A549 (cell line): ENCODE measurements at regions not wholly inside any gene's neighbourhood (a gene's known extent, or its start where the extent isn't known, plus 50 kb on each side); places are given as distances from the start of the nearest gene placed in this dataset.

ENCODE experiments used
- ATAC-seq, 2 experiments: fragments of 200-7000 bp in 1 of 2; fragments of >200 bp in 1 of 2; cut with Nextera tagmentation in 1 of 2; cut with Tn5 transposase in 1 of 2; 3 replicates each; pipeline versions ENCODE4 v1.8.0 to v1.9.1; 2018 to 2020; ENCODE audit warnings: mild to moderate bottlenecking in 1 of 2, moderate library complexity in 1 of 2
- CTCF ChIA-PET: fragments of 300-600 bp; sonication (Branson Sonifier 250); formaldehyde crosslinking; extraction: SDS; loops from one replicate; lab custom pipeline; 2021; ENCODE audit warnings: antibody characterized with exemption, inconsistent platforms; lab: Yijun Ruan, JAX
- POLR2A ChIA-PET: fragments of 350-600 bp; formaldehyde crosslinking; extraction: SDS; loops from one replicate; lab custom pipeline; 2021; ENCODE audit warnings: antibody characterized with exemption, inconsistent platforms; lab: Yijun Ruan, JAX
- DNase-seq, 2 experiments: peaks; one replicate each; pipeline versions ENCODE4 v3.0.0 to v3.0.0-alpha.2; 2011 to 2016; ENCODE audit warnings: low read depth in 1 of 2, low spot score in 1 of 2
- FAIRE-seq: peaks from 2 replicates; lab custom pipeline; 2011; peaks lifted over from hg19 to GRCh38; lab: Jason Lieb, UNC
- H3K27ac ChIP-seq, 2 experiments: fragments of >200 bp; sonication (Bioruptor Twin); formaldehyde crosslinking; 3 replicates each; pipeline ENCODE4 v1.5.1; 2016 to 2017
- H3K4me1 ChIP-seq: fragments of >200 bp; sonication (Bioruptor Twin); formaldehyde crosslinking; 3 replicates; pipeline ENCODE4 v1.6.1; 2016
- H3K4me2 ChIP-seq: fragments of >200 bp; sonication (Bioruptor Twin); formaldehyde crosslinking; 3 replicates; pipeline ENCODE4 v1.6.1; 2016
- H3K4me3 ChIP-seq: fragments of >200 bp; sonication (Bioruptor Twin); formaldehyde crosslinking; 3 replicates; pipeline ENCODE4 v1.5.1; 2016
- H3K9me3 ChIP-seq: fragments of >200 bp; sonication (Bioruptor Twin); formaldehyde crosslinking; 3 replicates; pipeline ENCODE4 v1.6.1; 2016
- ATOH8 ChIP-seq: fragments of 250-450 bp; sonication (Bioruptor Pico); IDR thresholded peaks from 2 replicates; pipeline ENCODE4 v1.5.0; 2020; ENCODE audit warnings: low read depth, mild to moderate bottlenecking, moderate library complexity
- CBX2 ChIP-seq: fragments of 200-600 bp; sonication (generic); IDR thresholded peaks from 2 replicates; pipeline ENCODE4 v1.6.1; 2016; ENCODE audit warnings: low read depth, mild to moderate bottlenecking, borderline replicate concordance
- EHMT2 ChIP-seq: fragments of 200-600 bp; sonication (generic); IDR thresholded peaks from 2 replicates; pipeline ENCODE4 v1.6.1; 2016; ENCODE audit warnings: antibody characterized with exemption, low read depth, mild to moderate bottlenecking, moderate library complexity
- FOSB ChIP-seq: fragments of 250-450 bp; sonication (Bioruptor Pico); IDR thresholded peaks from 2 replicates; pipeline ENCODE4 v1.5.0; 2020; ENCODE audit warnings: mild to moderate bottlenecking, moderate library complexity
- FOXS1 ChIP-seq: fragments of 250-450 bp; sonication (Bioruptor Pico); IDR thresholded peaks from 2 replicates; pipeline ENCODE4 v1.5.0; 2020; ENCODE audit warnings: mild to moderate bottlenecking, moderate library complexity
- HEYL ChIP-seq: fragments of 250-450 bp; sonication (Bioruptor Pico); IDR thresholded peaks from 2 replicates; pipeline ENCODE4 v1.8.0; 2021; ENCODE audit warnings: mild to moderate bottlenecking, moderate library complexity
- JUN ChIP-seq, 2 experiments: fragments of >200 bp; sonication (Bioruptor Twin); formaldehyde crosslinking; IDR thresholded peaks; 2 replicates in 1 of 2; 3 replicates in 1 of 2; pipeline ENCODE4 v1.6.1; 2016 to 2017
- JUNB ChIP-seq: fragments of >200 bp; sonication (Bioruptor Twin); formaldehyde crosslinking; IDR thresholded peaks from 2 replicates; pipeline ENCODE4 v1.6.1; 2016
- KDM1A ChIP-seq: fragments of 200-600 bp; sonication (generic); IDR thresholded peaks from 2 replicates; pipeline ENCODE4 v1.6.1; 2016; ENCODE audit warnings: low read depth, mild to moderate bottlenecking
- KDM5A ChIP-seq: fragments of 200-600 bp; sonication (generic); IDR thresholded peaks from 2 replicates; pipeline ENCODE4 v1.6.1; 2016; ENCODE audit warnings: antibody characterized with exemption, mild to moderate bottlenecking
- MAFK ChIP-seq: fragments of 450-650 bp; IDR thresholded peaks from 2 replicates; pipeline ENCODE4 v1.6.1; 2014; ENCODE audit not compliant: partially characterized antibody
- PBX3 ChIP-seq: IDR thresholded peaks from 2 replicates; pipeline ENCODE4 v1.6.1; 2012
- RAD21 ChIP-seq, 2 experiments: fragments of >200 bp in 1 of 2; sonication (Bioruptor Twin) in 1 of 2; formaldehyde crosslinking in 1 of 2; IDR thresholded peaks in 1 of 2; conservative IDR thresholded peaks in 1 of 2; 2 replicates in 1 of 2; 3 replicates in 1 of 2; pipeline ENCODE4 v1.6.1; 2012 to 2018; ENCODE audit warnings: inconsistent platforms in 1 of 2
- RARB ChIP-seq: fragments of 250-450 bp; sonication (Bioruptor Pico); IDR thresholded peaks from 2 replicates; pipeline ENCODE4 v1.8.0; 2021; ENCODE audit warnings: mild to moderate bottlenecking, moderate library complexity
- SREBF2 ChIP-seq: fragments of 450-650 bp; IDR thresholded peaks from 2 replicates; pipeline ENCODE4 v1.6.1; 2014; ENCODE audit warnings: mild to moderate bottlenecking, moderate library complexity
- TP53 ChIP-seq: fragments of 250-450 bp; sonication (Bioruptor Pico); IDR thresholded peaks from 2 replicates; pipeline ENCODE4 v1.5.0; 2021; ENCODE audit warnings: mild to moderate bottlenecking, moderate library complexity
- USF2 ChIP-seq: fragments of 450-650 bp; IDR thresholded peaks from 2 replicates; pipeline ENCODE4 v1.6.1; 2014; ENCODE audit warnings: antibody characterized with exemption
- ZFP36 ChIP-seq: fragments of 450-650 bp; IDR thresholded peaks from 2 replicates; pipeline ENCODE4 v1.6.1; 2014; ENCODE audit warnings: borderline replicate concordance; ENCODE audit not compliant: partially characterized antibody
- ZNF302 ChIP-seq: fragments of 250-450 bp; sonication (Bioruptor Pico); IDR thresholded peaks from 2 replicates; pipeline ENCODE4 v1.9.0; 2021; ENCODE audit warnings: inconsistent platforms, mild to moderate bottlenecking, moderate library complexity
- WGBS: methylation state at CpG from one replicate; pipeline ENCODE4 v1.1.6; 2017; ENCODE audit errors: missing lambda C conversion rate; 5-methylcytosine and 5-hydroxymethylcytosine counted together
- TF ChIP-seq, protein P1 (sequence below): fragments of >200 bp; sonication (Bioruptor Twin); formaldehyde crosslinking; IDR thresholded peaks from 3 replicates; pipeline ENCODE4 v1.5.1; 2016
- TF ChIP-seq, protein P2 (sequence below): fragments of >200 bp; sonication (Bioruptor Twin); formaldehyde crosslinking; IDR thresholded peaks from 2 replicates; pipeline ENCODE4 v1.6.1; 2016

- FAIRE-seq (no peak), DNase-seq (no peak), ATAC-seq (no peak)
- H3K9me3 ChIP-seq: no peaks in the 10 kb centered on the region
- ChIA-PET CTCF (interaction anchor here (0.9 to 2.2 kb wide), 4 partner anchors 128 to 308 kb away, joined by 3 to 7 read pairs (median 4); partner anchors contain the start of gene HES1), POLR2A (no interaction called here)
- TF ChIP-seq HEYL (CRISPR knock-in tag): no peak
- TF ChIP-seq, protein P1, sequence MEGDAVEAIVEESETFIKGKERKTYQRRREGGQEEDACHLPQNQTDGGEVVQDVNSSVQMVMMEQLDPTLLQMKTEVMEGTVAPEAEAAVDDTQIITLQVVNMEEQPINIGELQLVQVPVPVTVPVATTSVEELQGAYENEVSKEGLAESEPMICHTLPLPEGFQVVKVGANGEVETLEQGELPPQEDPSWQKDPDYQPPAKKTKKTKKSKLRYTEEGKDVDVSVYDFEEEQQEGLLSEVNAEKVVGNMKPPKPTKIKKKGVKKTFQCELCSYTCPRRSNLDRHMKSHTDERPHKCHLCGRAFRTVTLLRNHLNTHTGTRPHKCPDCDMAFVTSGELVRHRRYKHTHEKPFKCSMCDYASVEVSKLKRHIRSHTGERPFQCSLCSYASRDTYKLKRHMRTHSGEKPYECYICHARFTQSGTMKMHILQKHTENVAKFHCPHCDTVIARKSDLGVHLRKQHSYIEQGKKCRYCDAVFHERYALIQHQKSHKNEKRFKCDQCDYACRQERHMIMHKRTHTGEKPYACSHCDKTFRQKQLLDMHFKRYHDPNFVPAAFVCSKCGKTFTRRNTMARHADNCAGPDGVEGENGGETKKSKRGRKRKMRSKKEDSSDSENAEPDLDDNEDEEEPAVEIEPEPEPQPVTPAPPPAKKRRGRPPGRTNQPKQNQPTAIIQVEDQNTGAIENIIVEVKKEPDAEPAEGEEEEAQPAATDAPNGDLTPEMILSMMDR: no peak
- TF ChIP-seq, protein P2, sequence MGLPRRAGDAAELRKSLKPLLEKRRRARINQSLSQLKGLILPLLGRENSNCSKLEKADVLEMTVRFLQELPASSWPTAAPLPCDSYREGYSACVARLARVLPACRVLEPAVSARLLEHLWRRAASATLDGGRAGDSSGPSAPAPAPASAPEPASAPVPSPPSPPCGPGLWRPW: no peak
- no peak for TF ChIP-seq ZNF302
- no peak for TF ChIP-seq PBX3
- TF ChIP-seq ZFP36: no peak
- TF ChIP-seq USF2: no peak
- TF ChIP-seq KDM5A: no peak
- TF ChIP-seq SREBF2: no peak
- no peak for TF ChIP-seq RAD21 (conservative IDR thresholded peaks at IDR 0.05 in 1 of 2, IDR thresholded peaks at IDR 0.05 in 1 of 2)
- TF ChIP-seq KDM1A: no peak
- TF ChIP-seq FOXS1 (CRISPR knock-in tag): no peak
- TF ChIP-seq EHMT2: no peak
- TF ChIP-seq RARB (CRISPR knock-in tag): no peak
- no peak for TF ChIP-seq CBX2
- no peak for TF ChIP-seq MAFK
- no peak for TF ChIP-seq ATOH8
- no peak for TF ChIP-seq FOSB
- TF ChIP-seq JUNB: no peak
- WGBS: 81% methylated on average over 13 of the region's 13 CpGs
- no peak overlapping the region for H3K4me2 ChIP-seq
- no peak overlapping the region for H3K4me3 ChIP-seq
- H3K27ac ChIP-seq: no peak overlapping the region
- peaks cover 25% of the 10 kb centered on the region for H3K4me1 ChIP-seq
Observed at GRCh38 chr3:194007592-194008337, 128.2 kb upstream of the HES1 start.

DNA sequence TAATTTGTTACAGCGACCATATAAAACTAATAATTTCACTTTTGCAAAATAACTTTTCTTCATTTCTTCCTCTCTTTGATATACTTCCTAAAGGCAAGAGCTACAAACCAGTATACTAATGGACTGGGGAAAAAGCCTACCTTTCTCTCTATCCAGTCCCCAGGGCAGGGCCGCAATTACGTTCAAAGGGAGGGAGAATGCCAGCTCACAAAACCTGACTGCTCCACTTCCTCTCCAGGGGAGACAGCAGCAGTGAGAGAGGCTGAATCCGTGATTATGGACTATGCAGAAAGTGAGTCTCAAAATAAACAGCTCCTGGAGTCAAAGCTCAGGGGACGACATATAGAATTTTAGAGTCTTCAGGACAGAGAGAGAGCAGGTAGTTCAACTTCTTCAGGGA lies 126.9 kb upstream of the HES1 start:
- DNase-seq: no peak
- Histone ChIP-seq H3K9me3 (no peaks in the 10 kb centered on the region), H3K4me3 (no peak overlapping the region), H3K4me1 (peaks cover 22% of the 10 kb centered on the region), H3K27ac (no peak overlapping the region), H3K4me2 (no peak overlapping the region)
- ChIA-PET CTCF (interaction anchor here (1.4 to 2.2 kb wide), 2 partner anchors 228 to 307 kb away, joined by 3 to 7 read pairs; no protein-coding TSS in a partner anchor), POLR2A (no interaction called here)
- no peak for FAIRE-seq
- ATAC-seq: no peak
- TF ChIP-seq JUN (IDR thresholded peaks at IDR 0.05) (no peak), TP53 (CRISPR knock-in tag) (no peak), KDM5A (no peak)
- WGBS: 87% methylated on average over 5 of the region's 5 CpGs
